PC-3 (cell line): ENCODE measurements at regions not wholly inside any gene's neighbourhood (a gene's known extent, or its start where the extent isn't known, plus 50 kb on each side); places are given as distances from the start of the nearest gene placed in this dataset.

Experiments used
- ATAC-seq: fragments of 200-7000 bp; cut with Tn5 transposase; 2 replicates; pipeline ENCODE4 v1.9.1; 2020; ENCODE audit warnings: mild to moderate bottlenecking, moderate library complexity
- BruUV-seq: library from RNA; stranded (reverse); fragments of 400-500 nt; replicated peaks from 2 replicates; lab custom pipeline; 2021; lab: Mats Ljungman, UMichigan
- CTCF ChIA-PET: fragments of 300-600 bp; sonication (Branson Sonifier 250); formaldehyde crosslinking; loops from one replicate; lab custom pipeline; 2022; ENCODE audit warnings: antibody characterized with exemption; lab: Charles Lee
- POLR2A ChIA-PET: fragments of 300-600 bp; sonication (Branson Sonifier 250); formaldehyde crosslinking; loops from one replicate; lab custom pipeline; 2022; ENCODE audit warnings: antibody characterized with exemption; ENCODE audit not compliant: unreplicated experiment; lab: Charles Lee
- DNase-seq: peaks from one replicate; pipeline ENCODE4 v3.0.0-alpha.2; 2015
- H2AFZ ChIP-seq: fragments of 300-600 bp; sonication (generic); 2 replicates; pipeline ENCODE4 v1.6.0; 2016; ENCODE audit warnings: antibody characterized with exemption, low read length
- H3F3A ChIP-seq: fragments of 300-600 bp; sonication (generic); one replicate; pipeline ENCODE4 v1.6.0; 2017; ENCODE audit warnings: antibody characterized with exemption, low read length, control low read depth, mild to moderate bottlenecking; ENCODE audit not compliant: unreplicated experiment
- H3K27ac ChIP-seq: fragments of 300-600 bp; sonication (generic); 2 replicates; pipeline ENCODE4 v1.5.1; 2016; ENCODE audit warnings: mild to moderate bottlenecking, low read length
- H3K27me3 ChIP-seq: fragments of 300-600 bp; sonication (generic); 2 replicates; pipeline ENCODE4 v1.6.1; 2016; ENCODE audit warnings: low read length, mixed read lengths
- H3K36me3 ChIP-seq: fragments of 300-600 bp; sonication (generic); 2 replicates; pipeline ENCODE4 v1.6.1; 2016; ENCODE audit warnings: low read depth, mixed run types, low read length, mixed read lengths
- H3K4me1 ChIP-seq: fragments of 300-600 bp; sonication (generic); 2 replicates; pipeline ENCODE4 v1.5.1; 2016; ENCODE audit warnings: low read length; ENCODE audit not compliant: insufficient read depth
- H3K4me2 ChIP-seq: fragments of 300-600 bp; sonication (generic); 2 replicates; pipeline ENCODE4 v1.6.0; 2016; ENCODE audit warnings: low read length
- H3K4me3 ChIP-seq: fragments of 300-600 bp; sonication (generic); 2 replicates; pipeline ENCODE4 v1.5.1; 2016; ENCODE audit warnings: mild to moderate bottlenecking, low read length, mixed read lengths
- H3K79me2 ChIP-seq: fragments of 300-600 bp; sonication (generic); 2 replicates; pipeline ENCODE4 v1.6.1; 2017; ENCODE audit warnings: low read length, mixed read lengths
- H3K9ac ChIP-seq: fragments of 300-600 bp; sonication (generic); 2 replicates; pipeline ENCODE4 v1.6.0; 2016; ENCODE audit warnings: mild to moderate bottlenecking, low read length
- H3K9me2 ChIP-seq: fragments of 300-600 bp; sonication (generic); replicated peaks from 2 replicates; pipeline ENCODE4 v1.6.1; 2016; ENCODE audit warnings: mixed run types, low read length, mixed read lengths
- H3K9me3 ChIP-seq: fragments of 300-600 bp; sonication (generic); 2 replicates; pipeline ENCODE4 v1.6.1; 2016; ENCODE audit warnings: low read length, mixed read lengths
- H4K20me1 ChIP-seq: fragments of 300-600 bp; sonication (generic); 2 replicates; pipeline ENCODE4 v1.6.1; 2016; ENCODE audit warnings: low read length, mixed read lengths
- CTCF ChIP-seq: fragments of 300-600 bp; sonication (generic); conservative IDR thresholded peaks from 2 replicates; pipeline ENCODE4 v1.5.1; 2017; ENCODE audit warnings: antibody characterized with exemption, low read depth, mild to moderate bottlenecking, low read length
- EZH2 ChIP-seq: fragments of 300-600 bp; sonication (generic); IDR thresholded peaks from one replicate; pipeline ENCODE4 v1.6.1; 2017; ENCODE audit warnings: antibody characterized with exemption, mild to moderate bottlenecking, low read length; ENCODE audit not compliant: unreplicated experiment
- EZH2phosphoT487 ChIP-seq: fragments of 300-600 bp; sonication (generic); IDR thresholded peaks from 2 replicates; pipeline ENCODE4 v1.6.1; 2018; ENCODE audit warnings: mild to moderate bottlenecking, antibody characterized with exemption, low read length, borderline replicate concordance
- intact Hi-C: fragments of 100-400 bp; cut with micrococcal nuclease; formaldehyde crosslinking; loops from 2 replicates; pipeline ENCODE4 v1.9.0; 2023

GRCh38 chr10:44818701-44819127 lies 92.4 kb upstream of the TMEM72 start:
- no peak overlapping the region for H2AFZ ChIP-seq
- ATAC-seq = no peak
- BruUV-seq = no TSS peak
- 0 out of 2 replicates have a peak, but pooled peaks cover 6% of the 10 kb centered on the region for H3K4me1 ChIP-seq
- H3K36me3 ChIP-seq = no peaks in the 10 kb centered on the region
- H3K9me3 ChIP-seq = no peaks in the 10 kb centered on the region
- no peak overlapping the region for H3K9ac ChIP-seq
- no peaks in the 10 kb centered on the region for H3K9me2 ChIP-seq
- no peak for DNase-seq
- H3K4me2 ChIP-seq = no peak overlapping the region
- no peak overlapping the region for H3K27ac ChIP-seq
- no peaks in the 10 kb centered on the region for H3K27me3 ChIP-seq
- ChIA-PET CTCF (no interaction called here), POLR2A (no interaction called here)
- H3K4me3 ChIP-seq = no peak overlapping the region
- no peaks in the 10 kb centered on the region for H3F3A ChIP-seq
- intact Hi-C loops = no loop called here
- H3K79me2 ChIP-seq = no peaks in the 10 kb centered on the region
- TF ChIP-seq EZH2 (no peak), EZH2phosphoT487 (no peak), CTCF (no peak)
- no peaks in the 10 kb centered on the region for H4K20me1 ChIP-seq

- ChIA-PET POLR2A (no interaction called here), CTCF (no interaction called here)
- no peak for ATAC-seq
- no peak overlapping the region for H3K9ac ChIP-seq
- no TSS peak for BruUV-seq
- no peaks in the 10 kb centered on the region for H3K9me2 ChIP-seq
- TF ChIP-seq EZH2phosphoT487 (no peak), CTCF (no peak), EZH2 (no peak)
- no peaks in the 10 kb centered on the region for H4K20me1 ChIP-seq
- no peak overlapping the region for H3K27ac ChIP-seq
- intact Hi-C loops = no loop called here
- no peaks in the 10 kb centered on the region for H3K36me3 ChIP-seq
- no peaks in the 10 kb centered on the region for H3K27me3 ChIP-seq
- no peaks in the 10 kb centered on the region for H3F3A ChIP-seq
- H3K4me1 ChIP-seq = 0 out of 2 replicates have a peak, but pooled peaks cover 6% of the 10 kb centered on the region
- no peak overlapping the region for H2AFZ ChIP-seq
- H3K4me3 ChIP-seq = no peak overlapping the region
- no peaks in the 10 kb centered on the region for H3K9me3 ChIP-seq
- no peak overlapping the region for H3K4me2 ChIP-seq
- no peak for DNase-seq
- H3K79me2 ChIP-seq = no peaks in the 10 kb centered on the region
These were observed 91.0 kb upstream of the TMEM72 start for GRCh38 chr10:44820094-44820493.

- Histone ChIP-seq H3K4me3 (no peak overlapping the region), H3K9ac (no peak overlapping the region), H3K9me3 (no peaks in the 10 kb centered on the region), H3K4me2 (no peak overlapping the region), H2AFZ (no peak overlapping the region), H3K79me2 (no peaks in the 10 kb centered on the region), H3K36me3 (no peaks in the 10 kb centered on the region), H3K9me2 (no peaks in the 10 kb centered on the region), H3F3A (no peaks in the 10 kb centered on the region), H3K4me1 (0 out of 2 replicates have a peak, but pooled peaks cover 10% of the 10 kb centered on the region), H3K27ac (no peak overlapping the region), H4K20me1 (no peaks in the 10 kb centered on the region), H3K27me3 (no peaks in the 10 kb centered on the region)
- DNase-seq (peak; percentile 18), ATAC-seq (no peak; the same call in 1 of the 2 replicates)
- ChIA-PET POLR2A (no interaction called here), CTCF (no interaction called here)
- TF ChIP-seq EZH2 (no peak), EZH2phosphoT487 (no peak), CTCF (peak; percentile 34)
- BruUV-seq = no TSS peak
- intact Hi-C loops = no loop called here
These were observed 89.8 kb upstream of the TMEM72 start for GRCh38 chr10:44821290-44821689.
